ENCODE measurements at regions not wholly inside any gene's neighbourhood (a gene's known extent, or its start where the extent isn't known, plus 50 kb on each side); places are given as distances from the start of the nearest gene placed in this dataset.

- TF ChIP-seq, protein P1, sequence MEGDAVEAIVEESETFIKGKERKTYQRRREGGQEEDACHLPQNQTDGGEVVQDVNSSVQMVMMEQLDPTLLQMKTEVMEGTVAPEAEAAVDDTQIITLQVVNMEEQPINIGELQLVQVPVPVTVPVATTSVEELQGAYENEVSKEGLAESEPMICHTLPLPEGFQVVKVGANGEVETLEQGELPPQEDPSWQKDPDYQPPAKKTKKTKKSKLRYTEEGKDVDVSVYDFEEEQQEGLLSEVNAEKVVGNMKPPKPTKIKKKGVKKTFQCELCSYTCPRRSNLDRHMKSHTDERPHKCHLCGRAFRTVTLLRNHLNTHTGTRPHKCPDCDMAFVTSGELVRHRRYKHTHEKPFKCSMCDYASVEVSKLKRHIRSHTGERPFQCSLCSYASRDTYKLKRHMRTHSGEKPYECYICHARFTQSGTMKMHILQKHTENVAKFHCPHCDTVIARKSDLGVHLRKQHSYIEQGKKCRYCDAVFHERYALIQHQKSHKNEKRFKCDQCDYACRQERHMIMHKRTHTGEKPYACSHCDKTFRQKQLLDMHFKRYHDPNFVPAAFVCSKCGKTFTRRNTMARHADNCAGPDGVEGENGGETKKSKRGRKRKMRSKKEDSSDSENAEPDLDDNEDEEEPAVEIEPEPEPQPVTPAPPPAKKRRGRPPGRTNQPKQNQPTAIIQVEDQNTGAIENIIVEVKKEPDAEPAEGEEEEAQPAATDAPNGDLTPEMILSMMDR (IDR thresholded peaks at IDR 0.05) = no peak
- H3K27me3 ChIP-seq = no peaks in the 10 kb centered on the region
- H3K9me3 ChIP-seq = no peaks in the 10 kb centered on the region
- no peak for DNase-seq
- H3K9ac ChIP-seq (ENCODE audit: low read depth in 2 of 2, low read length in 2 of 2) = no peak overlapping the region
- H3K4me1 ChIP-seq = no peaks in the 10 kb centered on the region
- H3K36me3 ChIP-seq = no peaks in the 10 kb centered on the region
- intact Hi-C loops (cut with DNase I) = no loop called here
- no peak overlapping the region for H3K4me3 ChIP-seq
- no peak overlapping the region for H3K27ac ChIP-seq
Observed at GRCh38 chr6:150761771-150762170, 103.7 kb upstream of the MTHFD1L start.

DNA sequence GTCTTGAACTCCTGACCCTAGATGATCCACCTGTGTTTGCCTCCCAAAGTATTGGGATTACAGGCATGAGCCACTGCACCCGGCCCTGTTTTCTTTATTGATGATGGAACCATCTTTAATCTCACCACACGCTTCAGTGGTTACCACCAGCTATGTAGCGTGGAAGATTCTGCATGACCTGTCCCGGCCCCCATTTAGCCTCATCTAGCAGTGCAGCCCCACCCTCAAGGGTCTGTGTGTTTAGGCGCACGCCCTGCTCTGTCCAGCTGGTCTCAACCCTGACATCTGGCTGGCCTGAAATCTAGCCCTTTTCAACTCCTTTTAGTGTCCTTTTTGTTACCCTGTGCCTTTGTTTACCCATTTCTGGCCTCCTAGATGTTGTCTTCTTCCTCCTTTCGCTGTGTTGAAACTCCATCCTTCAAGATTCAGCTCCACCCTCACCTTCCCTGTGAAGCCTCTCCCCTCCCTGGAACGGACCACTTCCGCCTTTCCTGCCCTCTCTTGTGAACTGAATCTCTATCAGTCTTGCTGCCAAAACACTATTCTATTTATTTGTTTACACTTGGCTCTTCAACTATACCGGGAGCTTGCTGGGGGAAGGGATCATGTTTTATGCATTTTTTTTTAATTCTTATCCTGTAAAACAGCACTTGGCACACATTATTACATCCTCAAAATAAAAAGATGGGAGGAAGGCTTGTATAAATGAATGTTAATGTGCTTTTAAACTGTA is 101.0 kb upstream of the MTHFD1L start:
- DNase-seq = no peak
- no peak overlapping the region for H3K4me3 ChIP-seq
- TF ChIP-seq, protein P1 (IDR thresholded peaks at IDR 0.05) = no peak
- no peak overlapping the region for H3K27ac ChIP-seq
- no peaks in the 10 kb centered on the region for H3K9me3 ChIP-seq
- H3K4me1 ChIP-seq = no peaks in the 10 kb centered on the region
- H3K27me3 ChIP-seq = no peaks in the 10 kb centered on the region
- no peaks in the 10 kb centered on the region for H3K36me3 ChIP-seq
- H3K9ac ChIP-seq (ENCODE audit: low read depth in 2 of 2, low read length in 2 of 2) = no peak overlapping the region
- intact Hi-C loops (cut with DNase I) = no loop called here

GRCh38 chr6:150765067-150765764 is 100.3 kb upstream of the MTHFD1L start:
- H3K4me1 ChIP-seq = no peaks in the 10 kb centered on the region
- TF ChIP-seq, protein P1 (IDR thresholded peaks at IDR 0.05) = no peak
- H3K36me3 ChIP-seq = no peaks in the 10 kb centered on the region
- no peak overlapping the region for H3K9ac ChIP-seq (ENCODE audit: low read depth in 2 of 2, low read length in 2 of 2)
- H3K9me3 ChIP-seq = no peaks in the 10 kb centered on the region
- no peak overlapping the region for H3K27ac ChIP-seq
- DNase-seq = no peak
- no peaks in the 10 kb centered on the region for H3K27me3 ChIP-seq
- intact Hi-C loops (cut with DNase I) = no loop called here
- H3K4me3 ChIP-seq = no peak overlapping the region

GRCh38 chr6:150766201-150766997 is 99.1 kb upstream of the MTHFD1L start:
- no peaks in the 10 kb centered on the region for H3K36me3 ChIP-seq
- H3K4me3 ChIP-seq = no peak overlapping the region
- no peaks in the 10 kb centered on the region for H3K4me1 ChIP-seq
- no peaks in the 10 kb centered on the region for H3K27me3 ChIP-seq
- no peaks in the 10 kb centered on the region for H3K9me3 ChIP-seq
- no peak for DNase-seq
- no peak overlapping the region for H3K9ac ChIP-seq (ENCODE audit: low read depth in 2 of 2, low read length in 2 of 2)
- no peak overlapping the region for H3K27ac ChIP-seq
- intact Hi-C loops (cut with DNase I) = no loop called here
- TF ChIP-seq, protein P1 (IDR thresholded peaks at IDR 0.05) = no peak

GRCh38 chr6:150767161-150767560 is 98.3 kb upstream of the MTHFD1L start:
- H3K4me1 ChIP-seq = no peaks in the 10 kb centered on the region
- no peak overlapping the region for H3K27ac ChIP-seq
- no peak overlapping the region for H3K9ac ChIP-seq (ENCODE audit: low read depth in 2 of 2, low read length in 2 of 2)
- no peak overlapping the region for H3K4me3 ChIP-seq
- H3K9me3 ChIP-seq = no peaks in the 10 kb centered on the region
- DNase-seq = no peak
- TF ChIP-seq, protein P1 (IDR thresholded peaks at IDR 0.05) = no peak
- no peaks in the 10 kb centered on the region for H3K36me3 ChIP-seq
- H3K27me3 ChIP-seq = no peaks in the 10 kb centered on the region
- intact Hi-C loops (cut with DNase I) = no loop called here

Data from colonic mucosa (tissue), 4 donors.